Body of pancreas (tissue), 4 donors: ENCODE measurements at regions not wholly inside any gene's neighbourhood (a gene's known extent, or its start where the extent isn't known, plus 50 kb on each side); places are given as distances from the start of the nearest gene placed in this dataset.

Source experiments
- POLR2A ChIP-seq, 3 donors: fragments of 450-650 bp; IDR thresholded peaks; one replicate each; pipeline ENCODE4 v1.6.1; 2016; ENCODE audit warnings: antibody characterized with exemption in 3 of 3, mild to moderate bottlenecking in 2 of 3
- TF ChIP-seq, protein P1 (sequence below), 7 experiments: fragments of 450-650 bp in 4 of 7; fragments of 200-600 bp in 3 of 7; sonication (generic) in 3 of 7; IDR thresholded peaks; one replicate each; pipeline ENCODE4 v1.5.1; 2016 to 2019; ENCODE audit warnings: antibody characterized with exemption in 7 of 7

DNA sequence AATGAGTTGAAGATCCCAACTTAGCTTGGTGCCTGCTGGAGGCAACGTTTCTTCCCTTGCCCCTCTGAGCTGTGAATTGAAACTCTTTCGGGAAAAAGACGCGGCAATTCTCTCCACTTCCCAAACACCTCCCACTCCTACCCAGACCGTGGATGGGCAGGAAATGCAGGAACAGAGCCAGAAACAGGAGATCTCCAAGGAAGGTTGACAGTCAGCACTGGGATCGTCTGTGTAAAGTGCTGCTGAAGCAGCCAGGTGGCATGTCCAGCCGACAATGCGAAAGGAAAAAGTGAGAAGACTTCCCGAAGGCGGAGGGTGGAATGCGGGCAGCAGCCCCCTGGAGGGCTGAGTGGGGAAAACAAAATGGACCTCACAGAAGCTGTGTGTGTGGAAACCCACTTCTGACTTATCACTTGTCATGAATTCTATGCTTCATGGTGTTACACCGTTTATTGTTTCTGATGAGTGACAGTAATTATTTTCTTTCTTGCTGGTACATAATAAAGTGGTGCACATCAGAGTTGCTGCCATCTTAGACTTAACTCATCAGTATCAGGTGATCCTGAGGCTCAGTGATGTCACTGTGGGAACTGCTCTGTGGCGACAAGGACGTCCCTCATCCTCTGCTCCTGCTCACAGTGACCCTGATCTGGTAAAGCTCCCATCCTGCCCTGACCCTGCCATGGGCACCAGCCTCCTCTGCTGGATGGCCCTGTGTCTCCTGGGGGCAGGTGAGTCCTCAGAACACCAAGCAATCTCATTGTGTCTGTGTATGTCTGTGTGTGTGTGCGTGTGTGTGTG lies 220.5 kb upstream of the PRSS1 start:
- TF ChIP-seq, protein P1, sequence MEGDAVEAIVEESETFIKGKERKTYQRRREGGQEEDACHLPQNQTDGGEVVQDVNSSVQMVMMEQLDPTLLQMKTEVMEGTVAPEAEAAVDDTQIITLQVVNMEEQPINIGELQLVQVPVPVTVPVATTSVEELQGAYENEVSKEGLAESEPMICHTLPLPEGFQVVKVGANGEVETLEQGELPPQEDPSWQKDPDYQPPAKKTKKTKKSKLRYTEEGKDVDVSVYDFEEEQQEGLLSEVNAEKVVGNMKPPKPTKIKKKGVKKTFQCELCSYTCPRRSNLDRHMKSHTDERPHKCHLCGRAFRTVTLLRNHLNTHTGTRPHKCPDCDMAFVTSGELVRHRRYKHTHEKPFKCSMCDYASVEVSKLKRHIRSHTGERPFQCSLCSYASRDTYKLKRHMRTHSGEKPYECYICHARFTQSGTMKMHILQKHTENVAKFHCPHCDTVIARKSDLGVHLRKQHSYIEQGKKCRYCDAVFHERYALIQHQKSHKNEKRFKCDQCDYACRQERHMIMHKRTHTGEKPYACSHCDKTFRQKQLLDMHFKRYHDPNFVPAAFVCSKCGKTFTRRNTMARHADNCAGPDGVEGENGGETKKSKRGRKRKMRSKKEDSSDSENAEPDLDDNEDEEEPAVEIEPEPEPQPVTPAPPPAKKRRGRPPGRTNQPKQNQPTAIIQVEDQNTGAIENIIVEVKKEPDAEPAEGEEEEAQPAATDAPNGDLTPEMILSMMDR (IDR thresholded peaks at IDR 0.05), result no peak
- no peak for TF ChIP-seq POLR2A (IDR thresholded peaks at IDR 0.05)
